Coronary artery (tissue), 2 donors: ENCODE measurements at regions not wholly inside any gene's neighbourhood (a gene's known extent, or its start where the extent isn't known, plus 50 kb on each side); places are given as distances from the start of the nearest gene placed in this dataset.

Experiments used
- DNase-seq: peaks from one replicate; pipeline ENCODE4 v3.0.0-alpha.2; 2017; ENCODE audit warnings: low spot score
- H3K27ac ChIP-seq, 2 donors: fragments of 200-600 bp; sonication (generic); one replicate each; pipeline ENCODE4 v1.5.1; 2016 to 2019
- H3K4me3 ChIP-seq: fragments of 200-600 bp; sonication (generic); 2 replicates; pipeline ENCODE4 v1.5.1; 2016; ENCODE audit warnings: mild to moderate bottlenecking, moderate library complexity
- TF ChIP-seq, protein P1 (sequence below): fragments of 200-600 bp; sonication (generic); IDR thresholded peaks from one replicate; pipeline ENCODE4 v1.5.1; 2019; ENCODE audit warnings: antibody characterized with exemption

DNA sequence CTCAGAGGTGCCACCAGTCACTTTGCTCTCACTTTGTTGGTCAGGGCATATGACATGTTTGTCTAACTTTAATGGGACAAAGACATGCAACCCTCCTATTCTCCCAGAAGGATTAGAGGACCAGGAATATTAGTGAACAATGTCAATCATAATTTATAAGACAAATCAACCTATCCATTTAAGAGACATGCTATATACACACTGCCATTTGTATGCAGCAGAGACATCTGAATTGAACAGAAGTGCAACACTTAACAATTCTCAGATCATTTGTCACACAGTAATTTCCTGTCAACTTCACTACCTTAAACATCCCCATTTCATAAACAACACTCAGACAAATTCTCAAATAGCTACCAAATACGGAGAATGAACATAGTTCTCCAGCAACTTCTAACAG lies 273.6 kb upstream of the RGMB start:
- no peak overlapping the region for H3K4me3 ChIP-seq
- H3K27ac ChIP-seq = no peak overlapping the region
- no peak for DNase-seq
- TF ChIP-seq, protein P1, sequence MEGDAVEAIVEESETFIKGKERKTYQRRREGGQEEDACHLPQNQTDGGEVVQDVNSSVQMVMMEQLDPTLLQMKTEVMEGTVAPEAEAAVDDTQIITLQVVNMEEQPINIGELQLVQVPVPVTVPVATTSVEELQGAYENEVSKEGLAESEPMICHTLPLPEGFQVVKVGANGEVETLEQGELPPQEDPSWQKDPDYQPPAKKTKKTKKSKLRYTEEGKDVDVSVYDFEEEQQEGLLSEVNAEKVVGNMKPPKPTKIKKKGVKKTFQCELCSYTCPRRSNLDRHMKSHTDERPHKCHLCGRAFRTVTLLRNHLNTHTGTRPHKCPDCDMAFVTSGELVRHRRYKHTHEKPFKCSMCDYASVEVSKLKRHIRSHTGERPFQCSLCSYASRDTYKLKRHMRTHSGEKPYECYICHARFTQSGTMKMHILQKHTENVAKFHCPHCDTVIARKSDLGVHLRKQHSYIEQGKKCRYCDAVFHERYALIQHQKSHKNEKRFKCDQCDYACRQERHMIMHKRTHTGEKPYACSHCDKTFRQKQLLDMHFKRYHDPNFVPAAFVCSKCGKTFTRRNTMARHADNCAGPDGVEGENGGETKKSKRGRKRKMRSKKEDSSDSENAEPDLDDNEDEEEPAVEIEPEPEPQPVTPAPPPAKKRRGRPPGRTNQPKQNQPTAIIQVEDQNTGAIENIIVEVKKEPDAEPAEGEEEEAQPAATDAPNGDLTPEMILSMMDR = no peak

DNA sequence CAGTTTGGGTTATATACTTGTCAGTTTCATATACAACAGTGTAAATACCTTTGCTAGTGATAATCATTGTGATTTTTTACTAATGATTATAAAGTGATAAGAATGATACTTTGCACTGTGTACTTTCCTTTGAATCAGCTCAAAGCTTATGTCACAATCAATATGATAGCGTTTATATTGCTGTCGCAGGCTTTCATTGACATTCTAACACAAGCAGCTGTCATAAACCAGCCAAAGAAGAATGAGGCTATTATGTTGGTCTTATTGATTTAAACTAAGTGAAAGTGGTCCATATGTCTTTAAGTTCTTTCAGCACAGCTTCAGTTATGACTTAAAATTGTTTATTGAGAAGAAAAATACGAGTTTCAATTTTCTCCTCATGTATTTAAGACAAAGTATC lies 272.7 kb upstream of the RGMB start:
- TF ChIP-seq, protein P1 = no peak
- Histone ChIP-seq H3K27ac (no peak overlapping the region), H3K4me3 (no peak overlapping the region)
- DNase-seq = no peak

GRCh38 chr5:98503616-98504015 lies 269.8 kb upstream of the RGMB start:
- Histone ChIP-seq H3K27ac (no peak overlapping the region), H3K4me3 (no peak overlapping the region)
- TF ChIP-seq, protein P1 = no peak
- no peak for DNase-seq

DNA sequence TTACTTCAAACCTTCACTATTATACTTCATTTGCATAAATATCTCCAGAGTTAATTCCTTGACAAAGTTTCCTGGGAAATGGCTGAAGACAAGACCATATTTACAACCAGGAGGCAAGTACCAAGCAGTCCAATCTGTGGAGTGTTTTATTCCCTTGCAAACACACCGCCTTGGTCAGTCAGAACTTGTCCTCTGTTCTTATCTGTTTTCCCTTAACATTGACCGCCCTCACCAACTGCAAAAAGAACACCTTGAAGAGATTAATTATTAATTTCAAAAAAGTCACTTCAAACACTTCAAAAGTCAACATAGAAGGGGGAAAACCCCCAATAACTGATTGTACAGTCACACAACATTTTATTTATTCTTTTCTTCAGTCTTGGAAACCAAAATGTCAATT lies 269.0 kb upstream of the RGMB start:
- TF ChIP-seq, protein P1 = no peak
- no peak overlapping the region for H3K4me3 ChIP-seq
- H3K27ac ChIP-seq = no peak overlapping the region
- DNase-seq = no peak

DNA sequence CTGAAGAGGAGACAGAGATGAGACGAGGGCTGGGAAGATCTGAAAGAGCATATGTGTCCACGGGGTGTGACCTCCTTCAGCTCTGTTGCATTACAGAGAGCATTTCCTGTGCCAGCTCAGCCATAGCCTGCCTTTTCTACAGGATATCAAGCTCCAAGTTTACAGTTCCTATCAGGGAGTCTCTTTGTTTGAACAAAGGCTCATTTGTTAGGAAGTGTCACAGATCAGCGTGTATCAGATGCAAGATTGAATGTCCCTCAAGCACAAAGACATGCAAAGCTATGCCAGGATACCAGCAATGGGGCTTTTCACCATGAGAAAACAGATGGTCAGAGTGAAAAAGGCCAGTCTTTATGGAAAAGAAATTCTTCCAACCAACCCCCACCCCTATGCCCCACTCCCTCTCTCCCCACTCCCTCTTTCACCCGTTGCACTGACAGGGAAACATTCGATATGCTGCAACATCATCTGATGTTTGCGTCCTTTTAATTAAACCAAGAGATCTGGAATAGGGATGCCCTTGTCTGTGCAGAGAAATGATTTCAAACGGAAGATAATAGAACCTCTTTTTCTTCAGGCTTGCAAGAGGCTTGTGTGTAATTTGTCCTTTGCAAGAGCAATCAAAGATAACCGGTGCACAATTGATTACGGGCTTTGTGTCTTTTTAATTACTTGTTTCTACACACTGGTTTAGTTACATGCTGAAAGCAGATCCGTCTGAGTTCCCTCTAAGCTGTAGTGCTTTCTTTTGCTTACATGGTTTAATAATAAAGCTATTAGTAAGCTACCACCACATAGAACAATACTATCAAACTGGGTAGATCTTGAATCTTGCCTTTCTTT lies 263.1 kb upstream of the RGMB start:
- DNase-seq = no peak
- H3K27ac ChIP-seq = no peak overlapping the region
- TF ChIP-seq, protein P1 = no peak
- no peak overlapping the region for H3K4me3 ChIP-seq

- TF ChIP-seq, protein P1 = no peak
- H3K4me3 ChIP-seq = no peak overlapping the region
- H3K27ac ChIP-seq = no peak overlapping the region
- DNase-seq = no peak
Measured at GRCh38 chr5:98513380-98513779, 260.1 kb upstream of the RGMB start.

DNA sequence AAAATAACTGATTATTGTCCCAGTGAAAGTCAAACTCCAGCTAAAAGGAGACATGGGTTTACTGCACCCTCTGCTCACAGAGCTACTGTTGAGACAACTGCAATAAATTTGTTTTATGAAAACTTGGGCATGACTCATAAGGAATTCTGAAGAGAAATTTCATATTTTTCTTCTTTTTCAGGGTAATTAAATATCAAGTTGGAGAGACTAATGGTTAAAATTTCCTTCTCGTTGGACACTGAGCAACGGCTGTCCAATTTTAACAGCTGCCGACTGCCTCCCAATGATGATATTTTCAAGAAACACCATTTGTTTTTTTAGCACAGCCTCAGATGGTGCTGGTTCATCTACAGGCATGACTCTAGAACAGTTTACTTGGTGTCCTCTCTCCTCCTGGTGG lies 259.2 kb upstream of the RGMB start:
- TF ChIP-seq, protein P1 = no peak
- Histone ChIP-seq H3K27ac (no peak overlapping the region), H3K4me3 (no peak overlapping the region)
- no peak for DNase-seq
